ENCODE measurements at regions not wholly inside any gene's neighbourhood (a gene's known extent, or its start where the extent isn't known, plus 50 kb on each side); places are given as distances from the start of the nearest gene placed in this dataset.

DNA sequence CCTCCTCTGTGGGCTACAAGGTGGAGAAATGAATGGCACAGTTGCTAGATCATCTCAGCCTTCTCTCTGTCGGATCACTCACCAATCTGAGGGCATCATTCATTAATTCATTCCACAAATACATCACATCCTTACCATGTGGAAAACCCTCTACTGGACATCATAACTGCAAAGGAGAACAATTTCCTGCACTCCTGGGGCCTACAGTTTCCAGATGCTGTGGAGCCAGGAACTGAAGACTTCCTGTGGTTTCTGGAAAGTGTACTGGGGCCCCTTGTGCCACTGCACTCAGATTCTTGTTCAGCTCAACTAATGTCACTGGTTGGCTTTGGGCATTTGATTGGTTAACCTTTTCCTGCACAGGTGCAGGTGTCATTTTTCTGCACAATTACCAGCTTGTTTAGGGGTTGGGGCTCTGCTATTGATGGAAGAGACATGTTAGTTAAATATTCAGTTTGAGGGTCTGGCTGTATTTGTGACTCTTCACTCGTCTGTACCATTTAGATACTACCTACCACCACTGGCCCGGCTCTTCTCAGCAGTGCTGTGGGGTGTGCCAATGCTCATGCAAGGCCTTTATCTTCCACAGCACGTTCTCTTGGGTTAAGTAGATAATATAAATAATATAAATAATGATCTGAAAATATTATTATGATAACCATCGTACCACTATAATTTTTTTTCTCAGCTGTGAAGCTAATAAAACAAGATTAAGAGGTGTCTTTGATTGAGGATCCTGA lies 427.3 kb downstream of the TSN start:
- TF ChIP-seq EZH2 (IDR thresholded peaks at IDR 0.05; ENCODE audit: insufficient read depth, poor library complexity, severe bottlenecking) (no peak), EZH2phosphoT487 (IDR thresholded peaks at IDR 0.05; ENCODE audit: insufficient read depth, low read depth) (no peak)
